ENCODE measurements at regions not wholly inside any gene's neighbourhood (a gene's known extent, or its start where the extent isn't known, plus 50 kb on each side); places are given as distances from the start of the nearest gene placed in this dataset.
"Not testable (repeated sequence)": the region's sequence is repeated elsewhere in the genome, so short reads cannot be mapped to it uniquely, and the experiment has no call there.

DNA sequence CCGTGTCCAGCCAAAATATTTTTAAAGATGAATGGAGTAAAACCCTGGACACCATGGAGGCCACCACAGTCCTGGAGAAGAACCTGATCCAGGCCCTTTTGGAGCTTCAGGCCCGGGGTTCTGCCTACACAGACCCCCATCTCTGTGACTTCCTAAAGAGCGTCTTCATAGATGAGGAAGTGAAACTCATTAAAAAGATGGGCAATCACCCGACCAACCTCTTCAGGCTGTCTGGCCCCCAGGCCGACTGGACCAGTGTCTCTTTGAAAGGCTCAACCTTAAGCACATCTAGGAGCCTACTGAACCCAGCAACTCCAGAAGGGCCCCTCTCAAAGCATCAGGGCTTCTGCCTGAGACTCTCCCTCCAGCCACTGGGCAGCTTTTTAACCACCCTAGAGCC, 107.9 kb upstream of the FAM174B start:
- no peak overlapping the region for H3K4me3 ChIP-seq (ENCODE audit: low read depth, poor library complexity, severe bottlenecking)
- intact Hi-C loops (cut with DNase I; ENCODE audit: low total_unique reads) = no loop called here
- peak in 1 of 2 donors; percentile 13 for DNase-seq (ENCODE audit: low spot score in 2 of 2)
- WGBS, 2 donors = 89 to 91% methylated on average over 5 of the region's 5 CpGs
- no peak for TF ChIP-seq POLR2A (IDR thresholded peaks at IDR 0.05)
- TF ChIP-seq, protein P1, sequence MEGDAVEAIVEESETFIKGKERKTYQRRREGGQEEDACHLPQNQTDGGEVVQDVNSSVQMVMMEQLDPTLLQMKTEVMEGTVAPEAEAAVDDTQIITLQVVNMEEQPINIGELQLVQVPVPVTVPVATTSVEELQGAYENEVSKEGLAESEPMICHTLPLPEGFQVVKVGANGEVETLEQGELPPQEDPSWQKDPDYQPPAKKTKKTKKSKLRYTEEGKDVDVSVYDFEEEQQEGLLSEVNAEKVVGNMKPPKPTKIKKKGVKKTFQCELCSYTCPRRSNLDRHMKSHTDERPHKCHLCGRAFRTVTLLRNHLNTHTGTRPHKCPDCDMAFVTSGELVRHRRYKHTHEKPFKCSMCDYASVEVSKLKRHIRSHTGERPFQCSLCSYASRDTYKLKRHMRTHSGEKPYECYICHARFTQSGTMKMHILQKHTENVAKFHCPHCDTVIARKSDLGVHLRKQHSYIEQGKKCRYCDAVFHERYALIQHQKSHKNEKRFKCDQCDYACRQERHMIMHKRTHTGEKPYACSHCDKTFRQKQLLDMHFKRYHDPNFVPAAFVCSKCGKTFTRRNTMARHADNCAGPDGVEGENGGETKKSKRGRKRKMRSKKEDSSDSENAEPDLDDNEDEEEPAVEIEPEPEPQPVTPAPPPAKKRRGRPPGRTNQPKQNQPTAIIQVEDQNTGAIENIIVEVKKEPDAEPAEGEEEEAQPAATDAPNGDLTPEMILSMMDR (IDR thresholded peaks at IDR 0.05) = no peak

DNA sequence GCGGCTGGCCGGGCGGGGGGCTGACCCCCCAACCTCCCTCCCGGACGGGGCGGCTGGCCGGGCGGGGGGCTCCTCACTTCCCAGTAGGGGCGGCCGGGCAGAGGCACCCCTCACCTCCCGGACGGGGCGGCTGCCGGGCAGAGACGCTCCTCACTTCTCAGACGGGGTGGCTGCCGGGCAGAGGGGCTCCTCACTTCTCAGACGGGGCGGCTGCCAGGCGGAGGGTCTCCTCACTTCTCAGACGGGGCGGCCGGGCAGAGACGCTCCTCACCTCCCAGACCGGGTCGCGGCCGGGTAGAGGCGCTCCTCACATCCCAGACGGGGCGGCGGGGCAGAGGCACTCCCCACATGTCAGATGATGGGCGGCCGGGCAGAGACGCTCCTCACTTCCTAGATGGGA, 112.6 kb upstream of the FAM174B start:
- intact Hi-C loops (cut with DNase I; ENCODE audit: low total_unique reads); H3K4me3 ChIP-seq (ENCODE audit: low read depth, poor library complexity, severe bottlenecking); DNase-seq (ENCODE audit: low spot score in 2 of 2): not testable (repeated sequence)
- 100% methylated on average over 3 of the region's 35 CpGs; no CpG with 5 or more reads in 1 of the 2 donors for WGBS, 2 donors

DNA sequence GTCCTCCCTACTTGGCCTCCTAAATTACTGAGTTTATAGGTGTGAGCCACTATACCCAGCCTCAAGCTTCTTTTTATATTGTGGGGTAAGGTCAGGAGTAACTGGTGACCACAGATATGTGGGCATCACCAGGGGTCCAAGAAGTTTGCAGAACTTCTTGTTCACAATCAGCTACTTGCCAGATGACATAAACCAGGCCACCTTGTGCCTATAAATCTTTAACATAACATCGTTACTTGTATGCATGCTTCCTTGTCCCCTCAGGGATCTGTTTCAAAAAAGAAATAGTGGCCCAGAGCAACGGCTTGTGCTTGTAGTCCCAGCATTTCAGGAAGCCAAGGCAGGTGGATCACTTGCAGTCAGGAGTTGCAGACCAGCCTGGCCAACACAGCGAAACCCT, 115.1 kb upstream of the FAM174B start:
- no peak for TF ChIP-seq POLR2A (IDR thresholded peaks at IDR 0.05)
- TF ChIP-seq, protein P1 (IDR thresholded peaks at IDR 0.05) = no peak
- WGBS, 2 donors = 61 to 65% methylated on average over 3 of the region's 3 CpGs
- no peak overlapping the region for H3K4me3 ChIP-seq (ENCODE audit: low read depth, poor library complexity, severe bottlenecking)
- peak in 1 of 2 donors; percentile 39 for DNase-seq (ENCODE audit: low spot score in 2 of 2)
- intact Hi-C loops (cut with DNase I; ENCODE audit: low total_unique reads) = no loop called here

DNA sequence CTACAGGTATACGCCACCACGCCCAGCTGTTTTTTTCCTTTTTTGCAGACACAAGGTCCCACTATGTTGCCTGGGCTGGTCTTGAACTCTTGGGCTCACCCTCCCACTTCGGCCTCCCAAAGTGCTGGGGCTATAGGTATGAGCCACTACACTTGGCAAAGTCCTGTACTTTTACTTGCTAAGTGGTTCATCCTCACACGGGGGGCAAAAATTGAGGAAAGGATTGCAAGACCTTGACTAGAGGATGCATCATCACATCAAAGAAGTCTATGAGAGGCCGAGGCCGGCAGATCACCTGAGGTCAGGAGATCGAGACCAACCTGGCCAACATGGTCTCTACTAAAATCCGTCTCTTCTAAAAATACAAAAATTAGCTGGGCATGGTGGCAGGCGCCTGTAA, 116.5 kb upstream of the FAM174B start:
- TF ChIP-seq, protein P1 (IDR thresholded peaks at IDR 0.05) = no peak
- TF ChIP-seq POLR2A (IDR thresholded peaks at IDR 0.05) = no peak
- intact Hi-C loops (cut with DNase I; ENCODE audit: low total_unique reads) = no loop called here
- DNase-seq (ENCODE audit: low spot score in 2 of 2) = peak in 1 of 2 donors; percentile 53
- 97% methylated on average over 9 of the region's 9 CpGs for WGBS, 2 donors
- no peak overlapping the region for H3K4me3 ChIP-seq (ENCODE audit: low read depth, poor library complexity, severe bottlenecking)

DNA sequence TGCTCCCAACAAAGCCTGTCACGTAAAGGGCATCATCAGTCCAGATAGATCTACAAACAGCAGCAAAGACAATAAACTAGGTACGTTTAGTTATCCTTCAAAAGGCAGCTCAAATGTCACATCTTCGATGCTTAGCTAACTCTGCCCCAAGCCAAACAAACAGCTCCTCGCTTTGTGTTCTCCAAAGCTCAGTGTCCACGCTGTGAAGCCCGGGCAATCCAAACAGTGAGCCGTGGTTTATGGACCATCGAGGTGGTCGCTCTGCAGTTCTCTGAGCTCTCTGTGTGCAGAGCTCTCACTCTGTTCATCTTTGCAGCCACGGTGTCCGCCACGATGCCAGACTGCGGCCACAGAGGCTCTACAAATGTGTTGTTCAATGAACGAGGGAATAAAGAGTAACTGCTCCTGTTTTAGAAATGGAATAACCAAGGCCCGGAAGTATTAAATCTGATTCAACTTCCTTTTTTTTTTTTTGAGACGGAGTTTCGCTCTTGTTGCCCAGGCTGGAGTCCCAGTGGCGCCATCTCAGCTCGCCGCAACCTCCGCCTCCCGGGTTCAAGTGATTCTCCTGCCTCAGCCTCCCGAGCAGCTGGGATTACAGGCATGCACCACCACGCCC, 117.2 kb upstream of the FAM174B start:
- whole genome bisulfite sequencing, 2 donors = 94 to 96% methylated on average over 24 of the region's 24 CpGs
- DNase-seq (ENCODE audit: low spot score in 2 of 2) = peak in 1 of 2 donors; percentile 64

DNA sequence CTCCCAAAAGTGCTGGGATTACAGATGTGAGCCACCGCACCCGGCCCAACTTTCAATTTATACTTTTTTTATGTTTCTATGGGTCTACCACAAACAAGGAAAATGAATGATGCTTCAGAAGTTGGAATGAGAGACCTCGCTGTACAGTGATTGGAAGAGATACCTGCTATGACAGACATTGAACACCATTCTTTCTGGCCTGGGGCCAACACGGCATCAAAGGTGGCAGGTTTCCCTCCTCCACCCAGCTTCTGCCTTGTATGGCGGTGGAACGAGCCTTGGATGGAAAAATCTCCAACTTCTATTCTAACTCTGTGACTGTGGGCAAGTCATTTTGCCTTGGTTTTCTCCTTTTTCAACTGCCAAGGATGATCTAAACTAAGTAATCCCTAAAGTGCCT, 117.8 kb upstream of the FAM174B start:
- no peak for TF ChIP-seq POLR2A (IDR thresholded peaks at IDR 0.05)
- TF ChIP-seq, protein P1 (IDR thresholded peaks at IDR 0.05) = no peak
- 90% methylated on average over 6 of the region's 6 CpGs for WGBS, 2 donors
- DNase-seq (ENCODE audit: low spot score in 2 of 2) = peak in 1 of 2 donors; percentile 40
- no peak overlapping the region for H3K4me3 ChIP-seq (ENCODE audit: low read depth, poor library complexity, severe bottlenecking)
- intact Hi-C loops (cut with DNase I; ENCODE audit: low total_unique reads) = no loop called here

More for the DNA sequence above, 117.2 kb upstream of the FAM174B start:
- intact Hi-C loops (cut with DNase I; ENCODE audit: low total_unique reads) = no loop called here
- TF ChIP-seq, protein P1 (IDR thresholded peaks at IDR 0.05) = no peak
- TF ChIP-seq POLR2A (IDR thresholded peaks at IDR 0.05) = no peak
- no peak overlapping the region for H3K4me3 ChIP-seq (ENCODE audit: low read depth, poor library complexity, severe bottlenecking)
